GM21447 (cell line): ENCODE measurements at regions not wholly inside any gene's neighbourhood (a gene's known extent, or its start where the extent isn't known, plus 50 kb on each side); places are given as distances from the start of the nearest gene placed in this dataset.
"Not testable (repeated sequence)": the region's sequence is repeated elsewhere in the genome, so short reads cannot be mapped to it uniquely, and the experiment has no call there.

Source experiments
- ATAC-seq: cut with Tn5 transposase; IDR thresholded peaks from one replicate; pipeline ENCODE4 v1.9.1; 2021; ENCODE audit not compliant: unreplicated experiment

DNA sequence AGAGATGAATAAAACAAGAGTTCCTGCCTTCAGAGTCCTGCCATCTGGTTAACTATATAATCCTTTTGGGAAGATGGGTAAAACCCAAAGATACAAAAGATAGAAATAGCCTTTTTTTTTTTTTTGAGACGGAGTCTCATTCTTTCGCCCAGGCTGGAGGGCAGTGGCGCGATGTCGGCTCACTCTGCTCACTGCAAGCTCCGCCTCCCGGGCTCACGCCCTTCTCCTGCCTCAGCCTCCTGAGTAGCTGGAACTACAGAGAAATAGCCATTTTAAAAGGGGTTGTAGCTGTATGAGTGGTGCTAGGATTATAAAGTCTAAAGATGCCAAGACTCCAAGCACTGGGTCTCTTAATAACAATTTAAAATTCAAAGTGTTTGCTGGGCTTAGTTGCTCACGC, 97.2 kb downstream of the KDR start:
- ATAC-seq, result no peak

- no peak for ATAC-seq
Measured at GRCh38 chr4:55027596-55027995, 97.8 kb downstream of the KDR start.

DNA sequence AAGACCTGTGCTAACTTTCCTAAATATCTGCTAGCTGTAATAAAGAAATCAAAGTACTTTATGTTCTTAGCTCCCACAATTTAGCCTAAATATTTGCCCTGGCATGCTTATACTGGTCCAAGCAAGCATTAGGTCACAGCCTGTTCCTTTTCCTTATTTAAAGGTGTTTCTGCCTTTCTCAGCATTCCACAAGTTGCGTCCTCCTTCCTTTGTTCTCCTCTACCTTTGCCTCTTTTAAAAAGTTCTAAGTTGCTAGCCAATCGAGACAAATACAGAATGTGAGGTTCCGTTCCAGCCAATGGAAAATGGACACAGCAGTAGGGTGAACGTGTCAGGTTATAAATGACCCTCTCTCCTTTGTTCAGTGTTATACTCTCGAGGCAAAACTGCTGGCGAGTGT, 99.9 kb downstream of the KDR start:
- not testable (repeated sequence) for ATAC-seq

DNA sequence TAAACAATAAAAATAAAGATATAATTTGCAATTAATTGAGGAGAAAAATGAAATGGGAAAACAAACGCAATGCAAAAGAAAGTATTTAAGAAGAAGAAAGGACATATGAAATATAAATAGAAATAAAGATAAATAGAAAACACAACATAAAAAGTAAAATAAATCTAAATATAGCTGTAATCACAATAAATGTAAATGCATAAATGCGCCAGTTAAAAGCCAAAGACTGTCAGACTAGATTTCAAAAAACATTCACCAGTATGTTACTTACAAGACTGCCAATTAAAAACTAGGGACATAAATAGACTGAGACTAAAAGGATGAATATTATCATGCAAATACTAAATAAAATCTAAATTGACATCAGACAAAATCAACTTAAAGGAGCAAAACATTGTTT, 102.4 kb downstream of the KDR start:
- no peak for ATAC-seq

GRCh38 chr4:55021214-55021613, 104.2 kb downstream of the KDR start:
- no peak for ATAC-seq

DNA sequence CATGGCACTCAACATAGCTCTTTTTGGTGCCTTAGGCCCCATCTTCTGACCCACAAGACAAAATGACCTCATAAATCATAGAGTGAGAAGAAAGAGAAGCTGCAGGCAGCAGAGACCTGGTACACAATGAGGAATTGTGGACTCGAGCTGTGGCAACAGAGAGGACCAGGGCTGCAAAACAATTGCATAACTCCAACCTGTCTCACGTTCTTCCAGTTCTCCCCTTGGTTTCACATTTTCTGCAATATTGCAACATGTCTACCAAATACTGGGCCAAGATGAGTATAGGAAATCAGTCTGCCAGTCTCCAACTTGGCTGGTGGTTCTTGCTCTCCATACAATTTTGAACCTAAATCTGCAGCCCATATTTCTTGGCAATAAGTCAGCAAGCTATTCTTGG, 105.3 kb downstream of the KDR start:
- no peak for ATAC-seq

- no peak for ATAC-seq
Measured at GRCh38 chr4:55018978-55019377, 106.4 kb downstream of the KDR start.

DNA sequence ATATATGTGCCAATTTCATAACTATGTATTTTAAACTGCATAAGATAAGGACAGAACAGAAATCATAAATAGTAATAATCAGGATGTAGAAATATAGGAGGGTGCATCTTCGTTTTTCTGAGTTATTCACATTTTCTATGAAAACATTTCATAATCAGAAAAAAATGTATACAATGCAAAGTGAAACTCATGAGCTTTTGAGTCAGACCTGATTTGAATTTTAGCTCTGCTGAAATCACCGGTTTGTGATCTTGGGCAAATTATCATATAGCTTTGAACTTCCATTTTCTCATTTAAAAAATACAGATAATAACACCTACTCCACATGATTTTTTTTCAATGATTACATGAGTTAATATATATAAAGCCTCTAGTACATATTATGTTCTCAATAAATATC, 106.9 kb downstream of the KDR start:
- ATAC-seq, result no peak

DNA sequence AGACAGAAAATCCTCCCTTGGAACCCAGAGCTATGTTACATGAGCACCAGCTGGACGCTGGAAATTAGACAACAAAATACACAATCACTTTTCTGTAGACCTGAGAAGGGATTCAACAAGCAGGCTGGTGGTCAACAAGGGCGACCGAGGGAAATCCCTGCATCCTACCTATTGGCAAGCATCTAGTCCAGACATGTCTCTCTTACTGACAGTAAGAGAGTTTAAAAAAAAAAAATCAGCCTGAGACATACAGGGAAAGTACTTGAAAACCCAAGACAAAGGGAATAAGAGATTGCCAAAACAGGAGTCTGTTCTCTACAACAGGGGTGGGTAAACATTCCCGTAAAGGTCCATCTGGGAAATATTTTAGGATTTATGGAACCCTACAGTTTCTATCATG, 108.0 kb downstream of the KDR start:
- no peak for ATAC-seq

- ATAC-seq, result no peak
Measured at GRCh38 chr4:55016131-55016530, 109.3 kb downstream of the KDR start.

- ATAC-seq, result no peak
Measured at GRCh38 chr4:55014876-55015275, 110.5 kb downstream of the KDR start.

DNA sequence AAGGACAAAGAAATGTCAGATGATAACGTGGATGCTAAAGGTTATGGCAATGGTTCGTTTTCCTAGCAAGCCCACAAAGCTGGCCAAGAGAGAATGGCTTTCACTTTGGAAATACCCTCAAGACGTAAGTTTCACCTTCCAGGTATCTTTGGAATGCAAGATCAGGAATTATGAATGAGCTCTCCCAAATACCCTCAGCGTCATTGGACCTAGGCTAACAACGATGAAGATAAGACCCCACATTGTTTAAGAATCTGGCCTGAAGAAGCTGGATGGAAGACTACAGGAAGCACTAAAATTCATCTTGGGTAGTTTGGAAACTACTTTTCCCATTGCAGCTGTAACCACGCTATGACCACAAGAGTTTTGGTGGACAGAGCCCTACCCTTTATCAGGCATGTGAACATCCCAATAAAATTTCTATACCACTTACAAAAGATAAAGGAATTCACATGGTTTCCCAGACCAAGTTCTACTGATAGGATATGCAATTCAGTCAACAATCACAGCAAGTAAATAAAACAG, 111.9 kb downstream of the KDR start:
- no peak for ATAC-seq

DNA sequence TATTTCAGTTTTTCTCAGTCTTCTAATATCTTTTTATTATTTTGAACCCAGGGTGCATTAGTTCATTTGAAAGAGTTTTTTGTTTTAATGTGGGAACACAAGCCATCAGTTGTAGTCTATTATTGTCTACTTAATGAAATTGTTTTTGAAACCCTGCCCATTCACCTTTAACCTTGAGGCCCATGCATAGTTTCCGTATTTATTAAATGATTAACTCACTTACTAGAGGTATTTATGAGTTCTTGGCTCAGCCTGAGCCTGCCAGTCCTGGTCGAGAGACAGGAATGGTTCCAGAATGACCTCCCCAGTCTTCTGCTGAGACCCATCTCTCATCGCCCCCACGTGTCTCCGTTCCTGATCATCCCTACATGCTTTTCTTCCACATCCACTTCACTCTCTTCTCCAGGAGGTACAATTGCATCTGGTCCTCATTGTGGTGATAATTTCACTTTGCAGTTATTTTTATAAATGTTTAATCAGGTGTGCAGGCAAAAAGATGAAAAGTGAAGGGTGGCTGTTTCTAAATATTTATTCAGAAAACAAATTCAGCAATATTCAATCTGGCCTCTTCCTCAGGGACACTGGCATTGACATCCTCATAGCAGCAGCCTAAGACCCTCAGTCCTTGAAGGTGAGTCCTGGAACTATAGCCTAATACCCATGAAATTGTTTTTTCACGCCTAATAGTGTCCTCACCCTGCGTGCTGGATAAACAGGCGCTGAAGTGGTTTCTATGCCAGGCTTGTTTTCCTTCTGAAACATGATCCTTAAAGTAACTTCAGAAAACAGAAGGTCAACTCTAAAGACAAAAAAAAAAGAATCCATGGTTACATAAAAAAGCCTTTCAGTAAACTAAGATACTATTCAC, 112.8 kb downstream of the KDR start:
- ATAC-seq, result no peak

GRCh38 chr4:55011761-55012160, 113.6 kb downstream of the KDR start:
- ATAC-seq, result no peak

GRCh38 chr4:55010550-55010949, 114.8 kb downstream of the KDR start:
- ATAC-seq, result no peak

GRCh38 chr4:55008166-55009056, 117.0 kb downstream of the KDR start:
- ATAC-seq, result no peak

DNA sequence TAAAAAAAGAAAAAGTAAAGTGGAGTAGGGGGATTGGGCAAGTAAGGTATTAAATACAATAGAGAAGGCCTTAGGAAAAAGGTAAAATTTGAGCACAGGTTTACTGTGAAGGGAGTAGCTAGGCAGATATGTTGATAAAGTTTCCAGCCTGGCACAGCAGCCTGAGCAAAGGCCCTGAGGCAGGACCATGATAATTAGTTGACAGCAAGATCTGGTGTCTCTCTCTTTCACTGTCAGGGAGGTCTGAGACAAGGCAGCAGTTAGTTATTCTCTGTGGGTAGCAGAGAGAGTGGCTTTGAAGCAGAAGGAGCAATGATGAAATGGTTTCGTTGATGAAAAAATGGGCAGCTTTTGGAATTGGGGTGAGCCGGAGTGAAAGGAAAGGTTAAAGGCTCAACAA, 119.5 kb downstream of the KDR start:
- no peak for ATAC-seq

GRCh38 chr4:55004831-55005230, 120.6 kb downstream of the KDR start:
- no peak for ATAC-seq

DNA sequence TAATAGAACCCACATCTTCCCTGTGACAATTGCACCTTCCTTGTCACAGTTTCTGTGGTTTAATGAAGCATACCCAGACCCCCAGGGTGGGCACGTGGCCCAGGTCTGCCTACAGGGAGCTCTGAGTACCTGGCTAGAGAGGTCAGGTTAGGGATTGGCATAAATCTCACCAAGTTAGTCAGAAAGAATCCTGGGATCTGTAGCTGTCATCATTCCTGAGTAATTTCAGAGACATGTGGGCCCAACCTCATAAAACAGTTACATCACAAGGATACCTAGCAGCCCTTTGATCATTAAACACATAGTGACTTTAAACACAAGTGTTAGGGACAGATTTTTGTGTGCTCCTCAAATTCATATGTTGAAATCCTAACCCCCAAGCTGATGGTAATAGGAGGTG, 123.0 kb downstream of the KDR start:
- no peak for ATAC-seq

- ATAC-seq, result no peak
Measured at GRCh38 chr4:55001538-55001937, 123.9 kb downstream of the KDR start.

DNA sequence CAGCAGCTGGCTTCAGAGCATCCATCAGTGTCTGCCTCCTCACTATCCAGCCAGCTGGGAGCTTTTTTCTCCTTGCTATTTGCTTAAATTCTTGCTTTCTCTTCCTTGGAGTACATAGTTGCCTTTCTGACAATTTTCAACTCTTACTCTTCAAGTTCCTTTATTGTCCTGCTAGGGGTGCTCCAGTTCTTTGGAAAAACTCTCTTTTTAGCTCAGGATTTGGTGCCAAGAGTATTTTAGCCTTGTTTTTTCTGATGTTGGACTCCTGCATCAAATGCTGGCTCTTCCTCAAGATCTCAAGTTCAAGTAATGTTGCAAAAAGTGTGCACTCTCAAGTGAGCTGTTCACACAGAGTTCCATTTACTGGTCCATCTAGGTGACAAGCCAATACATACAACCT, 126.4 kb downstream of the KDR start:
- ATAC-seq, result no peak

DNA sequence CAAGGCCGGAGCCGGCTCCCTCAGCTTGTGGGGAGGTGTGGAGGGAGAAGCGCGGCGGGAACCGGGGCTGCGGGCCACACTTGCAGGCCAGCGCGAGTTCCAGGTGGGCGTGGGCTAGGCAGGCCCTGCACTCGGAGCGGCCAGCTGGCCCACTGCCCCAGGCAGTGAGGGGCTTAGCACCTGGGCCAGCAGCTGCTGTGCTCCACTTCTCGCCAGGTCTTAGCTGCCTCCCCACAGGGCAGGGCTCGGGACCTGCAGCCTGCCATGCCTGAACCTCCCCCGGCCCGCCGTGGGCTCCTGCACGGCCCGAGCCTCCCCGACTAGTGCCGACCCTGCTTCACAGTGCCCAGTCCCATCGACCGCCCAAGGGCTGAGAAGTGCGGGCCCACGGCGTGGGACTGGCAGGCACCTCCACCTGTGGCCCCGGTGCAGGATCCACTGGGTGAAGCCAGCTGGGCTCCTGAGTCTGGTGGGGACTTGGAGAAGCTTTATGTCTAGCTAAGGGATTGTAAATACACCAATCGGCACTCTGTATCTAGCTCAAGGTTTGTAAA, 131.8 kb downstream of the KDR start:
- ATAC-seq, result not testable (repeated sequence)
